Osteoblast (primary cell): ENCODE measurements at regions not wholly inside any gene's neighbourhood (a gene's known extent, or its start where the extent isn't known, plus 50 kb on each side); places are given as distances from the start of the nearest gene placed in this dataset.

ENCODE experiments used
- DNase-seq: peaks from one replicate; pipeline ENCODE4 v3.0.0; 2011; ENCODE audit warnings: low spot score, mixed read lengths; ENCODE audit not compliant: insufficient read length; ENCODE audit errors: missing footprints
- H2AFZ ChIP-seq: 2 replicates; pipeline ENCODE4 v1.6.0; 2011; ENCODE audit warnings: mild to moderate bottlenecking, low read length
- H3K27ac ChIP-seq: 2 replicates; pipeline ENCODE4 v1.5.1; 2011; ENCODE audit warnings: mild to moderate bottlenecking, low read depth, low read length, moderate library complexity
- H3K27me3 ChIP-seq: 2 replicates; pipeline ENCODE4 v1.6.0; 2012; ENCODE audit warnings: mild to moderate bottlenecking, control low read depth, inconsistent platforms, low read length, moderate library complexity; ENCODE audit not compliant: insufficient read depth
- H3K36me3 ChIP-seq: 2 replicates; pipeline ENCODE4 v1.5.1; 2011; ENCODE audit warnings: mild to moderate bottlenecking, low read length, control low read depth, moderate library complexity; ENCODE audit not compliant: insufficient read depth
- H3K4me1 ChIP-seq: 2 replicates; pipeline ENCODE4 v1.5.1; 2011; ENCODE audit warnings: mild to moderate bottlenecking, low read length, control low read depth, moderate library complexity; ENCODE audit not compliant: insufficient read depth
- H3K4me2 ChIP-seq: 2 replicates; pipeline ENCODE4 v1.6.0; 2011; ENCODE audit warnings: mild to moderate bottlenecking, low read length; ENCODE audit not compliant: insufficient read depth
- H3K4me3 ChIP-seq: fragments of 200-600 bp; sonication (generic); 3 replicates; pipeline ENCODE4 v1.5.1; 2012; ENCODE audit warnings: mild to moderate bottlenecking, low read length, inconsistent platforms; ENCODE audit not compliant: insufficient read depth
- H3K79me2 ChIP-seq: 2 replicates; pipeline ENCODE4 v1.6.0; 2012; ENCODE audit warnings: mild to moderate bottlenecking, low read length, control low read depth, inconsistent platforms; ENCODE audit not compliant: insufficient read depth
- H3K9me3 ChIP-seq: 2 replicates; pipeline ENCODE4 v1.5.1; 2011; ENCODE audit warnings: low read depth, low read length, control low read depth
- H4K20me1 ChIP-seq: 2 replicates; pipeline ENCODE4 v1.6.0; 2012; ENCODE audit warnings: mild to moderate bottlenecking, low read length, control low read depth; ENCODE audit not compliant: insufficient read depth
- TF ChIP-seq, protein P1 (sequence below): IDR thresholded peaks from 2 replicates; pipeline ENCODE4 v1.5.1; 2011; ENCODE audit warnings: mild to moderate bottlenecking, low read depth, low read length, moderate library complexity; ENCODE audit errors: extremely low read depth

DNA sequence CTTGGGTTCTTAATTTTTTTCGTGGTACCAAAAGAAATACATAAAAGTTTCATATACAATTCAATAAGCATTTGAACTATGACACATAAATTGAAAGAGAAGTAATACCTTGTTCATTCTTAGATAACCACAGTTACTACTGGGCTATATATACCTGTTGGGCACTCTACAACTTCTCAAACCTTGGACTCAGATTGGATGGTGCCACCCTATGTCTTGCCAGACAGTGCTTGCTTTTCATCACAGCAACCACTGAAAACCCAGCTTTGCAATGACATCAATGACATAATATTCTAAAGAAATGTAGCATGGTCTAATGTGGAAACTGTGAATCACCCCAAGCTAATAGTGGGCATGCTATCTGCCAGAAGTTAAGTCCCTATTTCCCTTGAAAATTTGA lies 62.8 kb upstream of the DPH5 start:
- no peak overlapping the region for H3K4me3 ChIP-seq
- TF ChIP-seq, protein P1, sequence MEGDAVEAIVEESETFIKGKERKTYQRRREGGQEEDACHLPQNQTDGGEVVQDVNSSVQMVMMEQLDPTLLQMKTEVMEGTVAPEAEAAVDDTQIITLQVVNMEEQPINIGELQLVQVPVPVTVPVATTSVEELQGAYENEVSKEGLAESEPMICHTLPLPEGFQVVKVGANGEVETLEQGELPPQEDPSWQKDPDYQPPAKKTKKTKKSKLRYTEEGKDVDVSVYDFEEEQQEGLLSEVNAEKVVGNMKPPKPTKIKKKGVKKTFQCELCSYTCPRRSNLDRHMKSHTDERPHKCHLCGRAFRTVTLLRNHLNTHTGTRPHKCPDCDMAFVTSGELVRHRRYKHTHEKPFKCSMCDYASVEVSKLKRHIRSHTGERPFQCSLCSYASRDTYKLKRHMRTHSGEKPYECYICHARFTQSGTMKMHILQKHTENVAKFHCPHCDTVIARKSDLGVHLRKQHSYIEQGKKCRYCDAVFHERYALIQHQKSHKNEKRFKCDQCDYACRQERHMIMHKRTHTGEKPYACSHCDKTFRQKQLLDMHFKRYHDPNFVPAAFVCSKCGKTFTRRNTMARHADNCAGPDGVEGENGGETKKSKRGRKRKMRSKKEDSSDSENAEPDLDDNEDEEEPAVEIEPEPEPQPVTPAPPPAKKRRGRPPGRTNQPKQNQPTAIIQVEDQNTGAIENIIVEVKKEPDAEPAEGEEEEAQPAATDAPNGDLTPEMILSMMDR: no peak
- no peaks in the 10 kb centered on the region for H3K79me2 ChIP-seq
- no peak overlapping the region for H2AFZ ChIP-seq
- no peaks in the 10 kb centered on the region for H3K4me1 ChIP-seq
- no peaks in the 10 kb centered on the region for H4K20me1 ChIP-seq
- H3K4me2 ChIP-seq: no peak overlapping the region
- no peaks in the 10 kb centered on the region for H3K9me3 ChIP-seq
- no peaks in the 10 kb centered on the region for H3K36me3 ChIP-seq
- no peaks in the 10 kb centered on the region for H3K27me3 ChIP-seq
- no peak overlapping the region for H3K27ac ChIP-seq
- no peak for DNase-seq

DNA sequence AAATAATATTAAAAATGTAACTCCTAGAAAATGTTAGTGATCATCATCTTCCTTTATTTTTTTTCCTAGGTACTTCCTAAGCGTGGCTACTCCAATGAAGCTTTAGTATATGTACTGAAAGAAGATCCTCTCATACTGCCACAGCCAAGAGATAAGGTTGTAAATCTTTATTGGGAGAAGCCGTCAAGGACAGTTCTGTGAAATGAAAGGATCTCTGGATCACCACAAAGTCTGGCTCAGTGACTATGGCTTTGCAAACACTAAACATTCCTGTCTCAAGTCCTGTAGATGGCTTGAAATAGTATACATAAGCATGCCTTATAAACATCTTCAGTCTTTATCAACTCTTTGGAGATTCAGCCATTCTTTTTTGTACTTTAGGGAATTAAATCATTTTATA lies 61.2 kb upstream of the DPH5 start:
- H3K36me3 ChIP-seq: no peaks in the 10 kb centered on the region
- no peaks in the 10 kb centered on the region for H3K27me3 ChIP-seq
- H4K20me1 ChIP-seq: no peaks in the 10 kb centered on the region
- H3K4me1 ChIP-seq: no peaks in the 10 kb centered on the region
- H3K4me3 ChIP-seq: no peak overlapping the region
- no peak overlapping the region for H3K4me2 ChIP-seq
- H3K9me3 ChIP-seq: no peaks in the 10 kb centered on the region
- no peak overlapping the region for H2AFZ ChIP-seq
- no peak for DNase-seq
- no peak overlapping the region for H3K27ac ChIP-seq
- no peaks in the 10 kb centered on the region for H3K79me2 ChIP-seq
- TF ChIP-seq, protein P1: no peak

DNA sequence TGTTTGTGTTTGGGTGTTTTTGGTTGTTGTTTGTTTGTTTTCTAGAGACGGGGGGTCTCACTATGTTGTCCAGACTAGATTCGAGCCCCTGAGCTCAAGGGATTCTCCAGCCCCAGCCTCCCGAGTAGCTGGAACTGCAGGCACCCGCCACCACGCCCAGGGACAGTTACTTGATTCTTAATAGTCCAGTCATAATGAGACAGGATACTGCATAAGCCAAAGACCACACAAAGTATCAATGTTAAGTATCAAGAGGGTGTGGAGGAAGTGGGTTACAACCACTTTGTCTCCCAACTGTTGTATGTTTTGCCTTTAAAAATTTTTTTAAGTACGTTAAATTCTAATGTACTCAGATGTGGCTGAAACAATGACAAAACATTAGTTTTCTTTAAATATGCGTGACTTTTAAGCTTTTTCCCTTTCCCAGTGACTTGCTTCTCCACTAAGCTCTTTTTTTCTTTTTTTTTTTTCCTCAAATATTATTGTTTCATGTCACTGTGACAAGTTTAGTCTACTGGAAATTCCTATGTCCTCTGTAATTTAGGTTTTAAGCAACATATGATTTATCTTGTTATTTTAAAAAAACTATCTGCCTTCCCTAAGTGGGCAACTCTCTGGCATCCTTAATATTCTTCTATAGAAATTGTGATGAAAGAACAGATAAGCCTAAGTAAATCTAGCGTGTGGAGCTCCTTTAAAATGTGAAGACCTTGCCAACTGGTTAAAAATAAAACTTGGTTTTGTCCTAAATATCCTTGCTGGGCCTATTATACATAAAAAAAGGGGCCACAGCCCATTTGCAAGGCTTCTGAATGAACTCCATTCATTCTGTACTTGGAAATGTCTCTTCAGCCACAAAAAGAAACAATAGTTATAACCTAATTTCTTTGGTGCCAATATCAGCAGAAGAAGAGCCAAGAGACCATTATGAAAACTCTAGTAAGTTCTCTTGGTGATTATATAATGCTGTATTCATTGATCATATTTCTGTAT lies 56.2 kb upstream of the DPH5 start:
- H3K4me2 ChIP-seq: no peak overlapping the region
- TF ChIP-seq, protein P1: no peak
- H3K79me2 ChIP-seq: no peaks in the 10 kb centered on the region
- DNase-seq: no peak
- no peak overlapping the region for H2AFZ ChIP-seq
- no peak overlapping the region for H3K4me3 ChIP-seq
- peaks cover 7% of the 10 kb centered on the region for H3K36me3 ChIP-seq
- no peaks in the 10 kb centered on the region for H3K9me3 ChIP-seq
- no peak overlapping the region for H3K27ac ChIP-seq
- no peaks in the 10 kb centered on the region for H4K20me1 ChIP-seq
- H3K27me3 ChIP-seq: no peaks in the 10 kb centered on the region
- H3K4me1 ChIP-seq: no peaks in the 10 kb centered on the region

- H2AFZ ChIP-seq: no peak overlapping the region
- H3K4me1 ChIP-seq: no peaks in the 10 kb centered on the region
- no peaks in the 10 kb centered on the region for H3K9me3 ChIP-seq
- H3K27ac ChIP-seq: no peak overlapping the region
- no peaks in the 10 kb centered on the region for H3K79me2 ChIP-seq
- DNase-seq: no peak
- H3K36me3 ChIP-seq: peaks cover 10% of the 10 kb centered on the region
- H3K27me3 ChIP-seq: no peaks in the 10 kb centered on the region
- no peak overlapping the region for H3K4me3 ChIP-seq
- H4K20me1 ChIP-seq: no peaks in the 10 kb centered on the region
- no peak overlapping the region for H3K4me2 ChIP-seq
- TF ChIP-seq, protein P1: no peak
These were observed 55.3 kb upstream of the DPH5 start for GRCh38 chr1:101080859-101081258.
